GM19193 (cell line): ENCODE measurements at regions not wholly inside any gene's neighbourhood (a gene's known extent, or its start where the extent isn't known, plus 50 kb on each side); places are given as distances from the start of the nearest gene placed in this dataset.

Experiments
- POLR2A ChIP-seq: IDR thresholded peaks from 4 replicates; pipeline ENCODE4 v1.6.1; 2011; ENCODE audit not compliant: insufficient read depth, insufficient read length; ENCODE audit errors: extremely low read depth

GRCh38 chr2:64859312-64860212 lies 129.6 kb upstream of the SLC1A4 start:
- TF ChIP-seq POLR2A, result peak; percentile 35

GRCh38 chr2:64860276-64860885 lies 128.8 kb upstream of the SLC1A4 start:
- TF ChIP-seq POLR2A, result no peak

GRCh38 chr2:64860936-64861335 lies 128.3 kb upstream of the SLC1A4 start:
- no peak for TF ChIP-seq POLR2A

GRCh38 chr2:64861452-64862397 lies 127.5 kb upstream of the SLC1A4 start:
- no peak for TF ChIP-seq POLR2A

- no peak for TF ChIP-seq POLR2A
Observed at GRCh38 chr2:64862623-64863022, 126.6 kb upstream of the SLC1A4 start.

GRCh38 chr2:64863097-64863820 lies 125.9 kb upstream of the SLC1A4 start:
- TF ChIP-seq POLR2A, result no peak

- TF ChIP-seq POLR2A, result no peak
Observed at GRCh38 chr2:64865073-64865830, 123.9 kb upstream of the SLC1A4 start.

- no peak for TF ChIP-seq POLR2A
Observed at GRCh38 chr2:64865831-64866345, 123.3 kb upstream of the SLC1A4 start.

- no peak for TF ChIP-seq POLR2A
Observed at GRCh38 chr2:64866797-64867196, 122.4 kb upstream of the SLC1A4 start.

GRCh38 chr2:64867253-64867996 lies 121.8 kb upstream of the SLC1A4 start:
- TF ChIP-seq POLR2A, result no peak

- no peak for TF ChIP-seq POLR2A
Observed at GRCh38 chr2:64869126-64869525, 120.1 kb upstream of the SLC1A4 start.

- TF ChIP-seq POLR2A, result no peak
Observed at GRCh38 chr2:64873472-64873924, 115.7 kb upstream of the SLC1A4 start.

GRCh38 chr2:64874593-64874992 lies 114.6 kb upstream of the SLC1A4 start:
- no peak for TF ChIP-seq POLR2A

- no peak for TF ChIP-seq POLR2A
Observed at GRCh38 chr2:64875368-64875767, 113.8 kb upstream of the SLC1A4 start.
